NCI-H2196 treated with DMSO at 0.1 percent for 48 hours (cell line): ENCODE measurements at regions not wholly inside any gene's neighbourhood (a gene's known extent, or its start where the extent isn't known, plus 50 kb on each side); places are given as distances from the start of the nearest gene placed in this dataset.

Source experiments
- DNase-seq: peaks from one replicate; lab custom pipeline; 2025; ENCODE audit not compliant: unreplicated experiment; lab: John Stamatoyannopoulos, UW

- DNase-seq = no peak
These were observed 164.8 kb upstream of the ZC3H12A start for GRCh38 chr1:37309574-37309973.

GRCh38 chr1:37310064-37310463 is 164.3 kb upstream of the ZC3H12A start:
- no peak for DNase-seq

GRCh38 chr1:37315371-37315846 is 159.0 kb upstream of the ZC3H12A start:
- DNase-seq = no peak

GRCh38 chr1:37317870-37318467 is 156.4 kb upstream of the ZC3H12A start:
- no peak for DNase-seq

GRCh38 chr1:37318490-37318889 is 155.9 kb upstream of the ZC3H12A start:
- DNase-seq = no peak

GRCh38 chr1:37319284-37319683 is 155.1 kb upstream of the ZC3H12A start:
- DNase-seq = no peak

GRCh38 chr1:37323486-37324377 is 150.6 kb upstream of the ZC3H12A start:
- no peak for DNase-seq

GRCh38 chr1:37325010-37325409 is 149.4 kb upstream of the ZC3H12A start:
- no peak for DNase-seq

- no peak for DNase-seq
These were observed 148.6 kb upstream of the ZC3H12A start for GRCh38 chr1:37325509-37326437.

GRCh38 chr1:37332126-37332525 is 142.3 kb upstream of the ZC3H12A start:
- DNase-seq = no peak

GRCh38 chr1:37338658-37339057 is 135.7 kb upstream of the ZC3H12A start:
- DNase-seq = peak; percentile 66

GRCh38 chr1:37342736-37343135 is 131.6 kb upstream of the ZC3H12A start:
- DNase-seq = no peak

- DNase-seq = no peak
These were observed 127.2 kb upstream of the ZC3H12A start for GRCh38 chr1:37347104-37347649.

- DNase-seq = no peak
These were observed 120.5 kb upstream of the ZC3H12A start for GRCh38 chr1:37353871-37354270.

- DNase-seq = no peak
These were observed 119.3 kb upstream of the ZC3H12A start for GRCh38 chr1:37354876-37355650.

- no peak for DNase-seq
These were observed 115.4 kb upstream of the ZC3H12A start for GRCh38 chr1:37358992-37359391.

GRCh38 chr1:37360011-37360410 is 114.4 kb upstream of the ZC3H12A start:
- DNase-seq = no peak

- DNase-seq = no peak
These were observed 111.6 kb upstream of the ZC3H12A start for GRCh38 chr1:37362594-37363385.

- no peak for DNase-seq
These were observed 110.8 kb upstream of the ZC3H12A start for GRCh38 chr1:37363535-37363934.
